GM12878 (cell line): ENCODE measurements at regions not wholly inside any gene's neighbourhood (a gene's known extent, or its start where the extent isn't known, plus 50 kb on each side); places are given as distances from the start of the nearest gene placed in this dataset.

ENCODE experiments used
- EP300 ChIP-seq, 2 experiments: fragments of 150-350 bp in 1 of 2; IDR thresholded peaks; 2 replicates each; pipeline ENCODE4 v1.6.1; 2011 to 2012; ENCODE audit warnings: low read depth in 2 of 2, low read length in 2 of 2, borderline replicate concordance in 1 of 2, improper control_type of control experiment in 1 of 2, inconsistent platforms in 1 of 2; ENCODE audit not compliant: control insufficient read depth in 1 of 2
- POLR2A ChIP-seq: IDR thresholded peaks from 2 replicates; pipeline ENCODE4 v1.6.1; 2011; ENCODE audit warnings: low read depth, mild to moderate bottlenecking, low read length
- ZBED1 ChIP-seq: IDR thresholded peaks from 2 replicates; pipeline ENCODE4 v1.6.1; 2016; ENCODE audit warnings: borderline replicate concordance
- ZBTB33 ChIP-seq: fragments of 450-650 bp; IDR thresholded peaks from 2 replicates; pipeline ENCODE4 v1.6.1; 2017; ENCODE audit warnings: mild to moderate bottlenecking
- TF ChIP-seq, protein P1 (sequence below), 3 experiments: IDR thresholded peaks in 2 of 3; conservative IDR thresholded peaks in 1 of 3; 2 replicates each; pipeline ENCODE4 v1.5.1; 2011; ENCODE audit warnings: low read depth in 3 of 3, low read length in 3 of 3, mild to moderate bottlenecking in 3 of 3, control low read depth in 2 of 3, moderate library complexity in 2 of 3, inconsistent platforms in 1 of 3, mixed read lengths in 1 of 3; ENCODE audit not compliant: control insufficient read depth in 2 of 3, insufficient read depth in 1 of 3; ENCODE audit errors: extremely low read depth in 1 of 3

- TF ChIP-seq ZBTB33 (no peak), EP300 (IDR thresholded peaks at IDR 0.05; ENCODE audit: borderline replicate concordance in 1 of 2, control insufficient read depth in 1 of 2, low read depth in 2 of 2, low read length in 2 of 2) (no peak), POLR2A (no peak), ZBED1 (no peak)
- TF ChIP-seq, protein P1, sequence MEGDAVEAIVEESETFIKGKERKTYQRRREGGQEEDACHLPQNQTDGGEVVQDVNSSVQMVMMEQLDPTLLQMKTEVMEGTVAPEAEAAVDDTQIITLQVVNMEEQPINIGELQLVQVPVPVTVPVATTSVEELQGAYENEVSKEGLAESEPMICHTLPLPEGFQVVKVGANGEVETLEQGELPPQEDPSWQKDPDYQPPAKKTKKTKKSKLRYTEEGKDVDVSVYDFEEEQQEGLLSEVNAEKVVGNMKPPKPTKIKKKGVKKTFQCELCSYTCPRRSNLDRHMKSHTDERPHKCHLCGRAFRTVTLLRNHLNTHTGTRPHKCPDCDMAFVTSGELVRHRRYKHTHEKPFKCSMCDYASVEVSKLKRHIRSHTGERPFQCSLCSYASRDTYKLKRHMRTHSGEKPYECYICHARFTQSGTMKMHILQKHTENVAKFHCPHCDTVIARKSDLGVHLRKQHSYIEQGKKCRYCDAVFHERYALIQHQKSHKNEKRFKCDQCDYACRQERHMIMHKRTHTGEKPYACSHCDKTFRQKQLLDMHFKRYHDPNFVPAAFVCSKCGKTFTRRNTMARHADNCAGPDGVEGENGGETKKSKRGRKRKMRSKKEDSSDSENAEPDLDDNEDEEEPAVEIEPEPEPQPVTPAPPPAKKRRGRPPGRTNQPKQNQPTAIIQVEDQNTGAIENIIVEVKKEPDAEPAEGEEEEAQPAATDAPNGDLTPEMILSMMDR (IDR thresholded peaks at IDR 0.05 in 2 of 3, conservative IDR thresholded peaks at IDR 0.05 in 1 of 3; ENCODE audit: control insufficient read depth in 2 of 3, extremely low read depth in 1 of 3, insufficient read depth in 1 of 3, low read depth in 3 of 3, low read length in 3 of 3), result no peak
These were observed 70.8 kb downstream of the BLID start for GRCh38 chr11:122045181-122045586.
